HCT116 (cell line): ENCODE measurements at regions not wholly inside any gene's neighbourhood (a gene's known extent, or its start where the extent isn't known, plus 50 kb on each side); places are given as distances from the start of the nearest gene placed in this dataset.

ENCODE experiments used
- ATAC-seq: fragments of 200-7000 bp; cut with Tn5 transposase; 2 replicates; pipeline ENCODE4 v1.9.1; 2020; ENCODE audit warnings: mild to moderate bottlenecking, moderate library complexity
- BruUV-seq: library from RNA; stranded (reverse); fragments of 400-500 nt; replicated peaks from 2 replicates; lab custom pipeline; 2021; lab: Mats Ljungman, UMichigan
- CTCF ChIA-PET: fragments of 300-600 bp; sonication (Branson Sonifier 250); formaldehyde crosslinking; loops from one replicate; lab custom pipeline; 2021; ENCODE audit warnings: antibody characterized with exemption; lab: Charles Lee
- POLR2A ChIA-PET: fragments of 300-600, 350-600 bp; sonication (Branson Sonifier 250); formaldehyde crosslinking; loops from one replicate; lab custom pipeline; 2021; ENCODE audit warnings: antibody characterized with exemption; lab: Charles Lee
- RAD21 ChIA-PET, 2 experiments: fragments of 300-600 bp; sonication (Branson Sonifier 250); formaldehyde crosslinking; loops; one replicate each; lab custom pipeline; 2023; ENCODE audit warnings: low total read pairs in 2 of 2; ENCODE audit not compliant: uncharacterized antibody in 2 of 2, unreplicated experiment in 2 of 2, low non-redundant PET in 1 of 2; lab: Charles Lee
- DNase-seq: peaks from one replicate; pipeline ENCODE4 v3.0.0-alpha.2; 2010; ENCODE audit warnings: low read depth, low spot score
- H2AFZ ChIP-seq: fragments of 200-600 bp; shearing (Covaris generic), sonication (generic); 2 replicates; pipeline ENCODE4 v1.6.1; 2017; ENCODE audit warnings: low read depth, mixed run types, mixed read lengths, antibody characterized with exemption, low read length; ENCODE audit not compliant: poor library complexity, severe bottlenecking
- H3K27ac ChIP-seq: 2 replicates; pipeline ENCODE4 v1.5.1; 2012; ENCODE audit warnings: low read depth, low read length
- H3K27me3 ChIP-seq: fragments of 200-600 bp; sonication (generic); 2 replicates; pipeline ENCODE4 v1.6.1; 2016; ENCODE audit warnings: mixed run types, low read length, mixed read lengths; ENCODE audit not compliant: insufficient read depth
- H3K36me3 ChIP-seq, 2 experiments: fragments of 200-500 bp in 1 of 2; fragments of 200-600 bp in 1 of 2; sonication (Bioruptor generic) in 1 of 2; sonication (generic) in 1 of 2; 2 replicates each; pipeline versions ENCODE4 v1.5.1 to v1.6.1; 2014 to 2016; ENCODE audit warnings: low read length in 2 of 2, inconsistent platforms in 1 of 2, mixed read lengths in 1 of 2, mixed run types in 1 of 2; ENCODE audit not compliant: insufficient read depth in 2 of 2, control insufficient read depth in 1 of 2
- H3K4me1 ChIP-seq, 2 experiments: fragments of 200-600 bp in 1 of 2; sonication (generic) in 1 of 2; 2 replicates each; pipeline versions ENCODE4 v1.5.1 to v1.6.1; 2012 to 2017; ENCODE audit warnings: low read length in 2 of 2, inconsistent platforms in 1 of 2, mild to moderate bottlenecking in 1 of 2, mixed read lengths in 1 of 2, mixed run types in 1 of 2, moderate library complexity in 1 of 2; ENCODE audit not compliant: insufficient read depth in 2 of 2, control insufficient read depth in 1 of 2
- H3K4me2 ChIP-seq: fragments of 200-600 bp; sonication (generic); 2 replicates; pipeline ENCODE4 v1.6.1; 2017; ENCODE audit warnings: mixed run types, low read length, mixed read lengths
- H3K4me3 ChIP-seq, 2 experiments: fragments of 200-600 bp in 1 of 2; sonication (generic) in 1 of 2; replicated peaks in 1 of 2; 2 replicates each; pipeline ENCODE4 v1.5.1; 2011 to 2016; ENCODE audit warnings: low read length in 2 of 2, control low read depth in 1 of 2, low read depth in 1 of 2, mild to moderate bottlenecking in 1 of 2, mixed read lengths in 1 of 2, mixed run types in 1 of 2
- H3K79me2 ChIP-seq: fragments of 200-600 bp; sonication (generic); 2 replicates; pipeline ENCODE4 v1.6.1; 2017; ENCODE audit warnings: mild to moderate bottlenecking, mixed run types, low read length, moderate library complexity, mixed read lengths; ENCODE audit not compliant: insufficient read depth
- H3K9ac ChIP-seq: fragments of 200-600 bp; sonication (generic); 2 replicates; pipeline ENCODE4 v1.6.1; 2016; ENCODE audit warnings: low read length, mixed read lengths
- H3K9me2 ChIP-seq: fragments of 200-600 bp; sonication (generic), shearing (Covaris generic); 2 replicates; pipeline ENCODE4 v1.6.1; 2017; ENCODE audit warnings: mixed run types, mild to moderate bottlenecking, moderate library complexity; ENCODE audit not compliant: insufficient read depth
- H3K9me3 ChIP-seq, 2 experiments: fragments of 200-500 bp in 1 of 2; fragments of 200-600 bp in 1 of 2; sonication (Bioruptor generic) in 1 of 2; sonication (generic) in 1 of 2; 2 replicates each; pipeline ENCODE4 v1.6.1; 2014 to 2017; ENCODE audit warnings: low read length in 2 of 2, mixed read lengths in 2 of 2, inconsistent platforms in 1 of 2, low read depth in 1 of 2, mild to moderate bottlenecking in 1 of 2, mixed run types in 1 of 2, moderate library complexity in 1 of 2; ENCODE audit not compliant: control insufficient read depth in 1 of 2, insufficient read depth in 1 of 2
- H4K20me1 ChIP-seq: fragments of 200-600 bp; sonication (generic), shearing (Covaris generic); 2 replicates; pipeline ENCODE4 v1.6.1; 2017; ENCODE audit warnings: mixed run types, mild to moderate bottlenecking, moderate library complexity; ENCODE audit not compliant: insufficient read depth
- CBX3 ChIP-seq: IDR thresholded peaks from 2 replicates; pipeline ENCODE4 v1.6.1; 2012; ENCODE audit warnings: low read depth
- CEBPB ChIP-seq: IDR thresholded peaks from 2 replicates; pipeline ENCODE4 v1.6.1; 2012; ENCODE audit warnings: low read depth
- ELF1 ChIP-seq: IDR thresholded peaks from 2 replicates; pipeline ENCODE4 v1.6.1; 2012; ENCODE audit warnings: low read depth, borderline replicate concordance
- EZH2phosphoT487 ChIP-seq: fragments of 200-600 bp; IDR thresholded peaks from 2 replicates; pipeline ENCODE4 v1.6.1; 2018; ENCODE audit warnings: antibody characterized with exemption, borderline replicate concordance
- FOSL1 ChIP-seq: IDR thresholded peaks from 2 replicates; pipeline ENCODE4 v1.6.1; 2012; ENCODE audit warnings: low read depth
- JUND ChIP-seq: IDR thresholded peaks from 2 replicates; pipeline ENCODE4 v1.6.1; 2012
- POLR2AphosphoS5 ChIP-seq: IDR thresholded peaks from 2 replicates; pipeline ENCODE4 v1.6.1; 2011; ENCODE audit warnings: mild to moderate bottlenecking, low read depth, low read length, moderate library complexity
- RAD21 ChIP-seq: IDR thresholded peaks from 2 replicates; pipeline ENCODE4 v1.6.1; 2012; ENCODE audit warnings: low read depth, mild to moderate bottlenecking
- SP1 ChIP-seq: IDR thresholded peaks from 2 replicates; pipeline ENCODE4 v1.6.1; 2012; ENCODE audit warnings: low read depth
- SRF ChIP-seq: IDR thresholded peaks from 2 replicates; pipeline ENCODE4 v1.6.1; 2012; ENCODE audit warnings: low read depth
- ZNF274 ChIP-seq: fragments of 200-500 bp; sonication (Bioruptor generic); IDR thresholded peaks from 2 replicates; pipeline ENCODE4 v1.6.1; 2014; ENCODE audit warnings: mild to moderate bottlenecking, low read depth, low read length, inconsistent platforms
- intact Hi-C: fragments of 100-400 bp; cut with micrococcal nuclease; formaldehyde crosslinking; loops from 2 replicates; pipeline ENCODE4 v1.10.0; 2022
- TF ChIP-seq, protein P1 (sequence below): IDR thresholded peaks from 2 replicates; pipeline ENCODE4 v1.6.1; 2012; ENCODE audit warnings: low read depth
- TF ChIP-seq, protein P2 (sequence below): IDR thresholded peaks from 2 replicates; pipeline ENCODE4 v1.6.1; 2012
- TF ChIP-seq, protein P3 (sequence below), 3 experiments: fragments of 200-600 bp in 1 of 3; sonication (generic) in 1 of 3; IDR thresholded peaks in 2 of 3; conservative IDR thresholded peaks in 1 of 3; 2 replicates each; pipeline ENCODE4 v1.5.1; 2012 to 2017; ENCODE audit warnings: low read depth in 2 of 3, low read length in 2 of 3, antibody characterized with exemption in 1 of 3, borderline replicate concordance in 1 of 3, control low read depth in 1 of 3, mild to moderate bottlenecking in 1 of 3, mixed read lengths in 1 of 3, mixed run types in 1 of 3, moderate library complexity in 1 of 3; ENCODE audit not compliant: insufficient read depth in 1 of 3
- TF ChIP-seq, protein P4 (sequence below): IDR thresholded peaks from 2 replicates; pipeline ENCODE4 v1.6.1; 2012

DNA sequence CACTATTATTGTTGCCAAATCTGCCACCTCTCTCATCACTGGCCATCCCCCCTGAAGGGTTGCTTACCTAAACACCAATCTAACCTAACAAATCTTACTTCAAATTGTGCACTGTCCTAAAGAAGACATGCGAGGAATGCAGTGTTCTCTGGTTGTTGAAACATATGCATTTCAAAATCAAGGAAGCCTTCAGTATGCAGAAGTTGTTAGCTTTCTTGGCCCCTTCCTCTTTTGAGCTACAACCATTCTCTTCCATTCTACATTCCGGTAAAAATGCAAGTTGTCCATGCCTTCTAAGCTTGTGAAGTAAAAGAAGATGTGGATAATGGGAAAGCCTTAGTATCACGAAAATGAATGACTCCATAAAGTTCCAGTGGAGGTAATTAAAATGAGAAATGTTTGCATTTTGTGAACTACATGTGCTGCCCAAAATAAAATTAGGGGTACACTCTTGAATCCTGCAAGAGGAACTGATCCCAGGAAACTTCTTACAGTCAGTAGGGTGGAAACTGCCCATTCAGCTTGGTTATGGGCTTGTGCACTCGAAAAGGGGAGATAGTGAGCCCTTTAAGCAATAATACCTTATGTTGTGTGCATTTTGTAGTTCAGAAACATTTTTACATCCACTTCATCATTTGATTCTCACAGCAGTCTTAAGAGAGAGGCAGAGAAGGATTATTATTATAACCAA, 77.6 kb upstream of the ADRB2 start (continued):
- TF ChIP-seq, protein P1, sequence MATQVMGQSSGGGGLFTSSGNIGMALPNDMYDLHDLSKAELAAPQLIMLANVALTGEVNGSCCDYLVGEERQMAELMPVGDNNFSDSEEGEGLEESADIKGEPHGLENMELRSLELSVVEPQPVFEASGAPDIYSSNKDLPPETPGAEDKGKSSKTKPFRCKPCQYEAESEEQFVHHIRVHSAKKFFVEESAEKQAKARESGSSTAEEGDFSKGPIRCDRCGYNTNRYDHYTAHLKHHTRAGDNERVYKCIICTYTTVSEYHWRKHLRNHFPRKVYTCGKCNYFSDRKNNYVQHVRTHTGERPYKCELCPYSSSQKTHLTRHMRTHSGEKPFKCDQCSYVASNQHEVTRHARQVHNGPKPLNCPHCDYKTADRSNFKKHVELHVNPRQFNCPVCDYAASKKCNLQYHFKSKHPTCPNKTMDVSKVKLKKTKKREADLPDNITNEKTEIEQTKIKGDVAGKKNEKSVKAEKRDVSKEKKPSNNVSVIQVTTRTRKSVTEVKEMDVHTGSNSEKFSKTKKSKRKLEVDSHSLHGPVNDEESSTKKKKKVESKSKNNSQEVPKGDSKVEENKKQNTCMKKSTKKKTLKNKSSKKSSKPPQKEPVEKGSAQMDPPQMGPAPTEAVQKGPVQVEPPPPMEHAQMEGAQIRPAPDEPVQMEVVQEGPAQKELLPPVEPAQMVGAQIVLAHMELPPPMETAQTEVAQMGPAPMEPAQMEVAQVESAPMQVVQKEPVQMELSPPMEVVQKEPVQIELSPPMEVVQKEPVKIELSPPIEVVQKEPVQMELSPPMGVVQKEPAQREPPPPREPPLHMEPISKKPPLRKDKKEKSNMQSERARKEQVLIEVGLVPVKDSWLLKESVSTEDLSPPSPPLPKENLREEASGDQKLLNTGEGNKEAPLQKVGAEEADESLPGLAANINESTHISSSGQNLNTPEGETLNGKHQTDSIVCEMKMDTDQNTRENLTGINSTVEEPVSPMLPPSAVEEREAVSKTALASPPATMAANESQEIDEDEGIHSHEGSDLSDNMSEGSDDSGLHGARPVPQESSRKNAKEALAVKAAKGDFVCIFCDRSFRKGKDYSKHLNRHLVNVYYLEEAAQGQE, result no peak
- no peak for TF ChIP-seq EZH2phosphoT487
- TF ChIP-seq, protein P2, sequence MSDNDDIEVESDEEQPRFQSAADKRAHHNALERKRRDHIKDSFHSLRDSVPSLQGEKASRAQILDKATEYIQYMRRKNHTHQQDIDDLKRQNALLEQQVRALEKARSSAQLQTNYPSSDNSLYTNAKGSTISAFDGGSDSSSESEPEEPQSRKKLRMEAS, result no peak
- no peak for TF ChIP-seq CBX3
- TF ChIP-seq, all 23 proteins: peak for 0

DNA sequence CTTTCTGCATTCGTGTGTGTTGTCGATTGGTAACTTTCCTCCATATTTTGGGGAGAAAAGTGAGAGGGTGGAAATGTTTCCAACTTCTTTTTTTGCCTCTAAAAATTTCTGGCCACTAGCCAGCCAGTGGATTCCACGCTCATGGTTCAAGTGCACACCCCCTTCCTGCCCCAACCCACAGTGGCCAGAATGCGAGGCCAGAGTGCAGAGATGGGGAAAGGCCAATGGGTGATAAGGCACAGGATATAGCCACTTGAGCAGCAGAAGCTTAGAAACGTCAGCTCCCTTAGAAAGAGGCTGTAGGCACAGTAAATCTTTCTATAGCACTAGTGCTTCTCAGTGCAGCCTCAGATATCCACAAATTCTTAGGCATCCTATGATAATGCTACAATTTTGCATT, 75.8 kb upstream of the ADRB2 start:
- intact Hi-C loops, result no loop called here
- Histone ChIP-seq H4K20me1 (no peaks in the 10 kb centered on the region), H3K27ac (no peak overlapping the region), H3K4me3 (no peak overlapping the region), H3K9me3 (peaks cover 0 to 3% of the 10 kb centered on the region in 2 experiments; a peak in 1 of 4 replicates), H3K79me2 (no peaks in the 10 kb centered on the region), H3K9ac (no peak overlapping the region), H3K4me2 (no peak overlapping the region), H2AFZ (no peak overlapping the region), H3K9me2 (0 out of 2 replicates have a peak, but pooled peaks cover 2% of the 10 kb centered on the region), H3K4me1 (no peaks in the 10 kb centered on the region), H3K36me3 (no peaks in the 10 kb centered on the region), H3K27me3 (no peaks in the 10 kb centered on the region)
- ChIA-PET CTCF (interaction anchor here (1.0 to 1.5 kb wide), 2 partner anchors 9 to 20 kb away, joined by 4 to 6 read pairs; no protein-coding TSS in a partner anchor), POLR2A (no interaction called here), RAD21 (no interaction called here)
- ATAC-seq (no peak), DNase-seq (no peak)
- BruUV-seq, result no TSS peak
- TF ChIP-seq POLR2AphosphoS5 (no peak), ZNF274 (no peak), SP1 (no peak), ELF1 (no peak), FOSL1 (no peak), RAD21 (no peak), JUND (no peak), CEBPB (no peak), EZH2phosphoT487 (no peak), SRF (no peak)
- TF ChIP-seq, protein P3, sequence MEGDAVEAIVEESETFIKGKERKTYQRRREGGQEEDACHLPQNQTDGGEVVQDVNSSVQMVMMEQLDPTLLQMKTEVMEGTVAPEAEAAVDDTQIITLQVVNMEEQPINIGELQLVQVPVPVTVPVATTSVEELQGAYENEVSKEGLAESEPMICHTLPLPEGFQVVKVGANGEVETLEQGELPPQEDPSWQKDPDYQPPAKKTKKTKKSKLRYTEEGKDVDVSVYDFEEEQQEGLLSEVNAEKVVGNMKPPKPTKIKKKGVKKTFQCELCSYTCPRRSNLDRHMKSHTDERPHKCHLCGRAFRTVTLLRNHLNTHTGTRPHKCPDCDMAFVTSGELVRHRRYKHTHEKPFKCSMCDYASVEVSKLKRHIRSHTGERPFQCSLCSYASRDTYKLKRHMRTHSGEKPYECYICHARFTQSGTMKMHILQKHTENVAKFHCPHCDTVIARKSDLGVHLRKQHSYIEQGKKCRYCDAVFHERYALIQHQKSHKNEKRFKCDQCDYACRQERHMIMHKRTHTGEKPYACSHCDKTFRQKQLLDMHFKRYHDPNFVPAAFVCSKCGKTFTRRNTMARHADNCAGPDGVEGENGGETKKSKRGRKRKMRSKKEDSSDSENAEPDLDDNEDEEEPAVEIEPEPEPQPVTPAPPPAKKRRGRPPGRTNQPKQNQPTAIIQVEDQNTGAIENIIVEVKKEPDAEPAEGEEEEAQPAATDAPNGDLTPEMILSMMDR (IDR thresholded peaks at IDR 0.05 in 2 of 3, conservative IDR thresholded peaks at IDR 0.05 in 1 of 3; ENCODE audit: borderline replicate concordance in 1 of 3, insufficient read depth in 1 of 3, low read depth in 2 of 3, low read length in 2 of 3), result no peak
- TF ChIP-seq, protein P4, sequence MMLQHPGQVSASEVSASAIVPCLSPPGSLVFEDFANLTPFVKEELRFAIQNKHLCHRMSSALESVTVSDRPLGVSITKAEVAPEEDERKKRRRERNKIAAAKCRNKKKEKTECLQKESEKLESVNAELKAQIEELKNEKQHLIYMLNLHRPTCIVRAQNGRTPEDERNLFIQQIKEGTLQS, result no peak
- TF ChIP-seq, protein P1, result no peak
